Testis (tissue), 2 donors: ENCODE measurements at regions not wholly inside any gene's neighbourhood (a gene's known extent, or its start where the extent isn't known, plus 50 kb on each side); places are given as distances from the start of the nearest gene placed in this dataset.

Experiments used
- POLR2A ChIP-seq: fragments of 450-650 bp; IDR thresholded peaks from one replicate; pipeline ENCODE4 v1.6.1; 2017; ENCODE audit warnings: antibody characterized with exemption, mild to moderate bottlenecking, moderate library complexity
- TF ChIP-seq, protein P1 (sequence below), 3 experiments: fragments of 450-650 bp in 2 of 3; fragments of 200-600 bp in 1 of 3; sonication (generic) in 1 of 3; IDR thresholded peaks; one replicate each; pipeline ENCODE4 v1.5.1; 2016 to 2019; ENCODE audit warnings: antibody characterized with exemption in 3 of 3, mild to moderate bottlenecking in 2 of 3, moderate library complexity in 1 of 3

DNA sequence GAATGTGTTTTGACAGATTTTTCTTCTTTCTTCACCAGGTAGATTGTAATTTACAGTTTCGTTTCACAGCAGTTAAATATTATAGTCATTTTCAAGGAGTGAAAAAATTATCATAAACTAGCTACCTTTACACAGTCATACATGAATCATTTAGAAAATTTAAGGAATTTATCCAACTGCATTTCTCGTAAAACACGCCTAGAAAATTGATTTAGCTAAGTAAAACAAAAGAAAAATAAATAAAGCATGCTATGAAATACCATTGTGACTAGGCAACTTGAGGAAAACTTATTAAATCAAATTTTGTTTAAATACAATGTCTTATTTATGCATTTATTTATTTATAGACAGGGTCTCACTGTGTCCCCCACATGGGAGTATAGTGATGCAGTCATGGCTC is 109.9 kb upstream of the EMB start:
- TF ChIP-seq POLR2A: no peak
- TF ChIP-seq, protein P1, sequence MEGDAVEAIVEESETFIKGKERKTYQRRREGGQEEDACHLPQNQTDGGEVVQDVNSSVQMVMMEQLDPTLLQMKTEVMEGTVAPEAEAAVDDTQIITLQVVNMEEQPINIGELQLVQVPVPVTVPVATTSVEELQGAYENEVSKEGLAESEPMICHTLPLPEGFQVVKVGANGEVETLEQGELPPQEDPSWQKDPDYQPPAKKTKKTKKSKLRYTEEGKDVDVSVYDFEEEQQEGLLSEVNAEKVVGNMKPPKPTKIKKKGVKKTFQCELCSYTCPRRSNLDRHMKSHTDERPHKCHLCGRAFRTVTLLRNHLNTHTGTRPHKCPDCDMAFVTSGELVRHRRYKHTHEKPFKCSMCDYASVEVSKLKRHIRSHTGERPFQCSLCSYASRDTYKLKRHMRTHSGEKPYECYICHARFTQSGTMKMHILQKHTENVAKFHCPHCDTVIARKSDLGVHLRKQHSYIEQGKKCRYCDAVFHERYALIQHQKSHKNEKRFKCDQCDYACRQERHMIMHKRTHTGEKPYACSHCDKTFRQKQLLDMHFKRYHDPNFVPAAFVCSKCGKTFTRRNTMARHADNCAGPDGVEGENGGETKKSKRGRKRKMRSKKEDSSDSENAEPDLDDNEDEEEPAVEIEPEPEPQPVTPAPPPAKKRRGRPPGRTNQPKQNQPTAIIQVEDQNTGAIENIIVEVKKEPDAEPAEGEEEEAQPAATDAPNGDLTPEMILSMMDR (IDR thresholded peaks at IDR 0.05): no peak
